Breast epithelium (tissue), 3 donors: ENCODE measurements at regions not wholly inside any gene's neighbourhood (a gene's known extent, or its start where the extent isn't known, plus 50 kb on each side); places are given as distances from the start of the nearest gene placed in this dataset.

Source experiments
- CTCF ChIP-seq, 3 donors: fragments of 450-650 bp; IDR thresholded peaks; one replicate each; pipeline ENCODE4 v1.5.1; 2016 to 2017; ENCODE audit warnings: antibody characterized with exemption in 3 of 3, mild to moderate bottlenecking in 3 of 3, moderate library complexity in 3 of 3
- POLR2A ChIP-seq: fragments of 450-650 bp; IDR thresholded peaks from one replicate; pipeline ENCODE4 v1.6.1; 2016; ENCODE audit warnings: antibody characterized with exemption, mild to moderate bottlenecking, moderate library complexity
- POLR2AphosphoS5 ChIP-seq, 3 donors: sonication (generic); formaldehyde crosslinking; IDR thresholded peaks; one replicate each; pipeline ENCODE4 v1.6.1; 2017; ENCODE audit warnings: antibody characterized with exemption in 3 of 3

DNA sequence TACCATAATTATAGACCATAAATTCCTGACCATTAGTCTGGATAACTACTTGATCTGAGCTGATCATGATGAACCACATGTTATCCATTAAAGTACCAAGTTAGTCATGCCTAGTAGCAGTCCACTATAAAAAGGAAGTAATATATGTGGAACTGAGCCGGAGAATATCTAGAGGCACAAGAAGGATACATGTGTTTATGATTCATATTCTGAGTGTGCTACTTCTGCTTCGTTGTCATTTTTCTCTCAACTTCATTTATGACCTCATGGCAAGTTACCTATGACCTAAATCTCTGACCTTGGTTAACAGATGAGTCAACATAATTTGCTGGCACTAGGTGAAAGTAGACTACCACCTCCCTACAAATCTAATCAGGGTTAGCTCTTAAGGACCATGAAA, 56.5 kb upstream of the ANKRD17 start:
- TF ChIP-seq CTCF (IDR thresholded peaks at IDR 0.05) = no peak
- TF ChIP-seq POLR2AphosphoS5 (IDR thresholded peaks at IDR 0.05) = no peak
- TF ChIP-seq POLR2A = no peak
